Coronary artery (tissue), 2 donors: ENCODE measurements at regions not wholly inside any gene's neighbourhood (a gene's known extent, or its start where the extent isn't known, plus 50 kb on each side); places are given as distances from the start of the nearest gene placed in this dataset.

ENCODE experiments used
- DNase-seq: peaks from one replicate; pipeline ENCODE4 v3.0.0-alpha.2; 2017; ENCODE audit warnings: low spot score
- H3K27ac ChIP-seq, 2 donors: fragments of 200-600 bp; sonication (generic); one replicate each; pipeline ENCODE4 v1.5.1; 2016 to 2019
- H3K4me3 ChIP-seq: fragments of 200-600 bp; sonication (generic); 2 replicates; pipeline ENCODE4 v1.5.1; 2016; ENCODE audit warnings: mild to moderate bottlenecking, moderate library complexity
- TF ChIP-seq, protein P1 (sequence below): fragments of 200-600 bp; sonication (generic); IDR thresholded peaks from one replicate; pipeline ENCODE4 v1.5.1; 2019; ENCODE audit warnings: antibody characterized with exemption

DNA sequence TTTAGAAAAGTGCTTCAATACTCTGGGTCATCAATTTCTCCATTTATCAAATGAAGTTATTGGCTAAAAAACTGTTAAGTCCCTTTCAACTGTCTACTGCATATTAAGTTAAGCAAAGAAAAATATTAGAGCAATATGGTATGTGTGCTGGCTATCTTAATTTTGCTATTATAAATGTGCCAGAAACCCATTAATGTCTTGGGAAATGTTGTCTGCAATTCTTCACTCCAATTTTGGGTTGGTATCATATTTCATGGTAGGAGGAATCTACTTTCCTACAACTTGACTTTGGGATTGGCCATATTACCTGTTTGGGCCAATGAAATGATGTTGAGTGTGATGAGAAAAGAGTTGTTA, 1063.9 kb downstream of the PLA2G4A start:
- TF ChIP-seq, protein P1, sequence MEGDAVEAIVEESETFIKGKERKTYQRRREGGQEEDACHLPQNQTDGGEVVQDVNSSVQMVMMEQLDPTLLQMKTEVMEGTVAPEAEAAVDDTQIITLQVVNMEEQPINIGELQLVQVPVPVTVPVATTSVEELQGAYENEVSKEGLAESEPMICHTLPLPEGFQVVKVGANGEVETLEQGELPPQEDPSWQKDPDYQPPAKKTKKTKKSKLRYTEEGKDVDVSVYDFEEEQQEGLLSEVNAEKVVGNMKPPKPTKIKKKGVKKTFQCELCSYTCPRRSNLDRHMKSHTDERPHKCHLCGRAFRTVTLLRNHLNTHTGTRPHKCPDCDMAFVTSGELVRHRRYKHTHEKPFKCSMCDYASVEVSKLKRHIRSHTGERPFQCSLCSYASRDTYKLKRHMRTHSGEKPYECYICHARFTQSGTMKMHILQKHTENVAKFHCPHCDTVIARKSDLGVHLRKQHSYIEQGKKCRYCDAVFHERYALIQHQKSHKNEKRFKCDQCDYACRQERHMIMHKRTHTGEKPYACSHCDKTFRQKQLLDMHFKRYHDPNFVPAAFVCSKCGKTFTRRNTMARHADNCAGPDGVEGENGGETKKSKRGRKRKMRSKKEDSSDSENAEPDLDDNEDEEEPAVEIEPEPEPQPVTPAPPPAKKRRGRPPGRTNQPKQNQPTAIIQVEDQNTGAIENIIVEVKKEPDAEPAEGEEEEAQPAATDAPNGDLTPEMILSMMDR, result no peak
- no peak for DNase-seq
- no peak overlapping the region for H3K4me3 ChIP-seq

DNA sequence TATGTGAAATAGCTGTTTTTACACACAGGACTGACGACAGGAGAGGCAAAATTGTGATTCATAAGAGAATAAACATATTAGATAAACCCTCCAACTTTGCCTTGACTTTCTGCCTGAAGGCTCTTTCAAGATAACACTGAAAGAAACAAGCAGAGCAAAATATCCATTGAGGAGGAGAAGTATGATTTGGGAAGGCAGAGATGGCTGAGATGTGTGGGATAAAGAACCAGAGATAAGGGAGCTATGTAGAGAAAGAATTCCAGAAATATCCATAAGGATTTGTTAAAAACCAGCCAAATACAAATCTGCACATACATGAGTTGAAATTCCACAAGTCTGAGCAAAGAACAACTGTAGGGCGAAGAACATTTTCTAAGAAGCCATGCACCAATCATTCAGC, 1064.7 kb downstream of the PLA2G4A start:
- no peak overlapping the region for H3K4me3 ChIP-seq
- TF ChIP-seq, protein P1, result no peak
- H3K27ac ChIP-seq, result no peak overlapping the region
- DNase-seq, result no peak

More for the DNA sequence above, 1063.9 kb downstream of the PLA2G4A start:
- no peak overlapping the region for H3K27ac ChIP-seq

DNA sequence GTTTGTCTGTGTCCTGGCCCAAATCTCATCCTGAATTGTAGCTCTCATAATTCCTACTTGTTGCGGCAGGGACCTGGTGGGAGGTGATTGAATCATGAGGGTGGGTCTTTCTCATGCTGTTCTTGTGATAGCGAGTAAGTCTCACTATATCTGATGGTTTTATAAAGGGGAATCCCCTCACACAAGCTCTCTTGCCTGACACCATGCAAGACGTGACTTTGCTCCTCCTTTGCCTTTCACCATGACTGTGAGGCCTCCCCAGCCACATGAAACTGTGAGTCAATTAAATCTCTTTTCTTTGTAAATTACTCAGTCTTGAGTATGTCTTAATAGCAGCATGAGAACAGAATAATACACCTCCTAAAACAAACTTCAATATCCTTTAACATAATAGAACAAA, 1065.6 kb downstream of the PLA2G4A start:
- Histone ChIP-seq H3K27ac (no peak overlapping the region), H3K4me3 (no peak overlapping the region)
- no peak for DNase-seq
- TF ChIP-seq, protein P1, result no peak

DNA sequence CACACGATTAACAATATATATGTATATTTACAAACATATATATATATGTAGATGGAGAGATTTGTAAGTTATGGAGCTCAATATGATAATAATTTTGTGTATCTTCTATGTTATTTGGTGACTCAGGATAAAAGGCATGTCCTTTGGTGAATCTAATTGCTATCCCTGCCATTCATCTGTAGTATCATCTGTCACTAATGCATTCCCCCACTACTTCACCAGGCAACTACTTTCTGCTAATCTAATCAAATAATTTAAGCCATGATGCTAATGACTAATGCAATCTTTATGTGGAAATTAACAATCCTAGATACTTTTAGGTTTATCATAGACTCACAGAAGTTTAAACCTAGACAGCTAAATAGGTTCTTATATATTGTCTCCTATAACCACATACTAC, 1074.5 kb downstream of the PLA2G4A start:
- TF ChIP-seq, protein P1, result no peak
- no peak overlapping the region for H3K4me3 ChIP-seq
- H3K27ac ChIP-seq, result no peak overlapping the region
- no peak for DNase-seq

DNA sequence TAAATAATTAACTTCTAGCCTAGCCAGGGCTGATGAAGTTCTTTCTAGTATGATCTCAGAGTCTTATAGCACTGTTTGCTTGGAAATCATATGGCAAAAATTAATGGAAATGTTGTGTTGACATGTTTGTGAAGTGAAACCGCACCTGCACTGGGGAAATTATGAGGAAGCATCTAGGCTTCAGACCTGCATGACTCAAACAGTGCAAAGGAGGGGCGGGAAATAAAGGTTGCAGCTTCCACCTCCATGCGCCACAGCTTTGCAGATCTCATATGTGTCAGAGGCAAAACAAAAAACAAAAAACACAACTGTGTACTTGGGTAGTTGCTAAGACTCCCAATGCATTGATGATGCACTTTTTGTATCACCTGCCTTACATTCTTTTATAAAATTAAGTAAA, 1080.6 kb downstream of the PLA2G4A start:
- DNase-seq, result no peak
- Histone ChIP-seq H3K4me3 (no peak overlapping the region), H3K27ac (no peak overlapping the region)
- TF ChIP-seq, protein P1, result no peak

DNA sequence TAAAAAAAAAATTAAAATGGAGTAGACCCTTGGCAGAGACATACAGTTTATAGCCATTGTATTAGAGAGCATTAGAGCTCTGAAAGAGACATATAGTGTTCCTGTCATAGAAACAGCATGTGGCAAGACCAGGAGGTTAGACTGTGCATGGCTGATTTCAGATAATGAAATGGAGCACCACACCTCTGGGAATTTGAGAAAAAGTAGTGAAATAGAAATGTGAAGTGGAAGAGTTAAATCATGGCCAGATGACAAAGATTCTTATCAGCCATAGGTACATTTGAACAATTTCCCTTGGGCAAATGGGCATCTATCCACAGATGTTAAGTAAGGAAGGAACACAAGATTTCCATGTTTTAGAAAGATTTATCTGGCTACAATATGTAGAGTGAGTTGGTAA, 1083.1 kb downstream of the PLA2G4A start:
- Histone ChIP-seq H3K4me3 (no peak overlapping the region), H3K27ac (no peak overlapping the region)
- TF ChIP-seq, protein P1, result no peak
- DNase-seq, result no peak

DNA sequence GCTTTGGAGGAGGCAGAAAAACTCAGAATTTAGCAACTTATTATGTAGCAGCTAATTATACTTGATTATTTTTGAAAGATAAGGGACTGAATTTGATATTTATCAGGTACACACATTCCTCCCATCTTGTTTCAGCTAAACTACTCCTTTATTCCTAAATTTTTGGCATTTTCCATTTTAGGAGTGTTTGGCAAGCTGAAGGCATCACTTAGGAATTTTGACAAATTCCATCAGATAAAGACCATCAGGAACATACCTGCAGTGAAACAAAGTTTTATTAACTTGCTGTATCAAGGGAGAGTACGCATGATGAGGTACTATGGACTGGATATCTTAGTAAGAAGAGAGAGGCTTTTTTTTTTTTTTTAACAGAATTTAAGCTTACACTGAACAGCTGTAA, 1092.2 kb downstream of the PLA2G4A start:
- TF ChIP-seq, protein P1, result no peak
- Histone ChIP-seq H3K27ac (no peak overlapping the region), H3K4me3 (no peak overlapping the region)
- DNase-seq, result no peak
